HG02623 (cell line): ENCODE measurements at regions not wholly inside any gene's neighbourhood (a gene's known extent, or its start where the extent isn't known, plus 50 kb on each side); places are given as distances from the start of the nearest gene placed in this dataset.

Experiments used
- ATAC-seq: cut with Tn5 transposase; IDR thresholded peaks from one replicate; pipeline ENCODE4 v1.9.1; 2021; ENCODE audit warnings: moderate library complexity; ENCODE audit not compliant: unreplicated experiment

GRCh38 chr5:103354446-103354845 lies 95.9 kb downstream of the MACIR start:
- ATAC-seq = no peak

GRCh38 chr5:103353581-103353980 lies 95.0 kb downstream of the MACIR start:
- ATAC-seq = no peak

- ATAC-seq = no peak
These were observed 89.3 kb downstream of the MACIR start for GRCh38 chr5:103347716-103348423.

- no peak for ATAC-seq
These were observed 87.7 kb downstream of the MACIR start for GRCh38 chr5:103346162-103346748.

DNA sequence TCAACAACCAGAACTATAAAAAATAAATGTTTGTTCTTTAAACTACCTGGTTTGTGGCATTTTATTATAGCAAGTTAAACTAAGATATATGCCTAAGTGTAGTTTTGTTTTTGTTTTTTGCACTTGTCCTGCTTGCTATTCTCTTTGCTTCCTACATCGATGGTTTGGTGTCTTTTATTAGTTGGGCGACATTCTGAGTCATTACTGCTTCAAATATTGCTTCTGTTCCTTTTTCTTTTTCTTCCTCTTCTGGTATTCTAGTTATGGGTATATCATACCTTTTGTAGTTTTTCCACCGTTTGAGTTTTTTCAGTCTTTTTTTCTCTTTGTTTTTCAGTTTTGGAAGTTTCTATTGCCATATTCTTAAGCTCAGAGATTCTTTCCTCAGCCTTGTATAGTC lies 86.9 kb downstream of the MACIR start:
- no peak for ATAC-seq

DNA sequence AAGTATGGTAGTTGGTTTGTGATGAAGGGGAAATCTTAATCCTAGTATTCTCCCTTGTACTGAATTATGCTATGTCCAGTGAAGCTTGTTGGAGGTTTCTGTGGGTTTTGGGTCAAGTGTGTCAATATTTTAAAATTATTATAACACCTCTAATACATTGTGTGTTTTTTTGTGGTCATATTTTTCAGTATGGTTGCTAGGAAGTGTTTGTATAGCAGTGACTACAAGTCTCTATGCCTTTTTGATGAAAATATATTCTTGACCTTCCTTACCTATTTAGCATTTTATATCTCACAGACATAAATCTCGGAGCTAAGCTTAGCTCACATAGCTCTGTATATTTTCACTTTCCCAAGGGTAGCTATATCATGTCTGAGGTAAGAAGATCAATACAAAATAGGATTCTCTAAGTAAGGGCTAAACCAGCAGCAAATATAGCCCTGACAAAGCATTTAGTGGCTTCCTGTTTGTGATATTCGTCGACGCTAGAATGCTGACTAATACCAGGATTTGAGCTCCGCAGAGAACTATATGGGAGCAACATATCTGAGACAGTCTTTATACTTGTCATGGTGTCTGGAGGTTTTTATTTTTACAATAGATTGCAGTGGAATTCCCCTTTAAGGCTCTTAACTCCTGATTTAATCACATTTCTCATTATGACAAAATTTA lies 82.3 kb downstream of the MACIR start:
- ATAC-seq = peak; percentile 98

- ATAC-seq = no peak
These were observed 81.6 kb downstream of the MACIR start for GRCh38 chr5:103340132-103340531.

DNA sequence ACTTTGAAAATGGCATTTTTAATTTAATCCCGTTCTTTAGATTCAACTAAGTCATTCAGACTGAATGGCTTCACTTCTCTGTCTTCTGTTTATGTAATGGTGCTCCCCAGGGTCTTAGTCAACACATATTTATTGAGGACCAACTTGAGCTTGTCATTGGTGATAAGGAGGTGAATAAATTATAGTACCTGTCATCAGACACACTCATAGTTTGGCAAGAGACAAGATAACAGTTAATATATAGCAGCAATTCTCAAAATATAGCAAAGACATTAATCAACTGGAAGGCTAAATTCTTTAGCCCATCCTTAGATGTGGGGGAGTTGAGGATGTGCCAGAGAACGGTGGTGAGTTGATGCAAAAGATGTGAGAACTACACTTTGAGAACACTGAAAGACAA lies 78.4 kb downstream of the MACIR start:
- ATAC-seq = no peak

GRCh38 chr5:103333376-103333775 lies 74.8 kb downstream of the MACIR start:
- no peak for ATAC-seq

DNA sequence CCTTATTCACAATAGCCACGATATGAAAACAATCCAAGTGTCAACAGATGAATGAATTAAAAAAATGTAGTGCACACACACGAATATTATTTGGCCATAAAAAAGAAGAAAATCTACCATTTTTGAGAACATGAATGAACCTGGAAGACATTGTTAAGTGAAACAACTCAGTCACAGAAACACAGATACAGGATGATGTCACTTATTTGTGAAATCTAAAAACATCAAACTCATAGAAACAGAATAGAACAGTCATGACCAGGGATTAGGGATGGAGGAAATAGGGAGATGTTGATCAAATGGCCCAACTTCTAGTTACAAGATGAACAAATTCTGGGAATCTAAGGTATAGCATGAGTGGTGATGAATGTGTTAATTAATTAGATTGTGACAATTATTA lies 72.3 kb downstream of the MACIR start:
- ATAC-seq = no peak
